Panc1 (cell line): ENCODE measurements at regions not wholly inside any gene's neighbourhood (a gene's known extent, or its start where the extent isn't known, plus 50 kb on each side); places are given as distances from the start of the nearest gene placed in this dataset.

Experiments
- CTCF ChIP-seq: fragments of 450-650 bp; IDR thresholded peaks from 2 replicates; pipeline ENCODE4 v1.5.1; 2017; ENCODE audit warnings: mild to moderate bottlenecking
- REST ChIP-seq, 2 experiments: IDR thresholded peaks; 2 replicates each; pipeline ENCODE4 v1.6.1; 2011 to 2012; ENCODE audit warnings: low read depth in 2 of 2, control low read depth in 1 of 2, low read length in 1 of 2, mild to moderate bottlenecking in 1 of 2, moderate library complexity in 1 of 2; ENCODE audit not compliant: insufficient read depth in 1 of 2

GRCh38 chr19:27746691-27747380 is 1466.1 kb downstream of the UQCRFS1 start:
- TF ChIP-seq CTCF, result peak; percentile 67
- no peak for TF ChIP-seq REST (IDR thresholded peaks at IDR 0.05; ENCODE audit: insufficient read depth in 1 of 2, low read depth in 2 of 2, low read length in 1 of 2)
